OCI-LY1 (cell line): ENCODE measurements at regions not wholly inside any gene's neighbourhood (a gene's known extent, or its start where the extent isn't known, plus 50 kb on each side); places are given as distances from the start of the nearest gene placed in this dataset.

Source experiments
- H2AFZ ChIP-seq: fragments of 200-600 bp; sonication (generic), shearing (Covaris generic); 2 replicates; pipeline ENCODE4 v1.6.0; 2014; ENCODE audit warnings: antibody characterized with exemption, mild to moderate bottlenecking, low read length
- H3F3A ChIP-seq: fragments of 200-600 bp; sonication (generic), shearing (Covaris generic); 2 replicates; pipeline ENCODE4 v1.6.0; 2014; ENCODE audit warnings: mild to moderate bottlenecking, antibody characterized with exemption, low read length, moderate library complexity; ENCODE audit not compliant: insufficient read depth
- H3K27ac ChIP-seq: fragments of 200-600 bp; sonication (generic); 2 replicates; pipeline ENCODE4 v1.5.1; 2014; ENCODE audit warnings: low read length, mixed run types, mild to moderate bottlenecking, low read depth; ENCODE audit not compliant: poor library complexity, severe bottlenecking
- H3K27me3 ChIP-seq: fragments of 200-600 bp; sonication (generic); 2 replicates; pipeline ENCODE4 v1.6.0; 2014; ENCODE audit warnings: antibody characterized with exemption, mild to moderate bottlenecking, low read length, moderate library complexity; ENCODE audit not compliant: insufficient read depth
- H3K36me3 ChIP-seq: fragments of 200-600 bp; sonication (generic); 2 replicates; pipeline ENCODE4 v1.6.1; 2014; ENCODE audit warnings: mild to moderate bottlenecking, antibody characterized with exemption, low read length, moderate library complexity, mixed read lengths; ENCODE audit not compliant: insufficient read depth
- H3K4me1 ChIP-seq: fragments of 200-600 bp; sonication (generic); 2 replicates; pipeline ENCODE4 v1.5.1; 2014; ENCODE audit warnings: mild to moderate bottlenecking, low read length, moderate library complexity; ENCODE audit not compliant: insufficient read depth, severe bottlenecking
- H3K4me2 ChIP-seq: fragments of 200-600 bp; sonication (generic), shearing (Covaris generic); 2 replicates; pipeline ENCODE4 v1.6.1; 2014; ENCODE audit warnings: low read length
- H3K4me3 ChIP-seq: fragments of 200-600 bp; sonication (generic); 2 replicates; pipeline ENCODE4 v1.5.1; 2014; ENCODE audit warnings: low read length, low read depth, mild to moderate bottlenecking, mixed read lengths; ENCODE audit not compliant: poor library complexity, severe bottlenecking
- H3K79me2 ChIP-seq: fragments of 200-600 bp; shearing (Covaris generic); 2 replicates; pipeline ENCODE4 v1.6.1; 2016; ENCODE audit warnings: mixed run types, low read length, mixed read lengths; ENCODE audit not compliant: insufficient read depth
- H3K9ac ChIP-seq: fragments of 200-600 bp; sonication (generic), shearing (Covaris generic); 2 replicates; pipeline ENCODE4 v1.6.1; 2014; ENCODE audit warnings: mild to moderate bottlenecking, low read length, mixed read lengths
- H3K9me2 ChIP-seq: fragments of 200-600 bp; sonication (generic), shearing (Covaris generic); 2 replicates; pipeline ENCODE4 v1.6.1; 2014; ENCODE audit warnings: low read depth, mild to moderate bottlenecking, low read length, mixed read lengths
- H3K9me3 ChIP-seq: fragments of 200-600 bp; shearing (Covaris generic); 2 replicates; pipeline ENCODE4 v1.6.1; 2014; ENCODE audit warnings: low read length, mixed read lengths
- H4K20me1 ChIP-seq: fragments of 200-600 bp; sonication (generic), shearing (Covaris generic); 2 replicates; pipeline ENCODE4 v1.6.0; 2016; ENCODE audit warnings: mild to moderate bottlenecking, low read length; ENCODE audit not compliant: insufficient read depth
- EZH2 ChIP-seq: fragments of 200-600 bp; sonication (generic), shearing (Covaris generic); IDR thresholded peaks from 2 replicates; pipeline ENCODE4 v1.8.0; 2017; ENCODE audit warnings: borderline replicate concordance, mixed run types, mild to moderate bottlenecking, antibody characterized with exemption, low read length, moderate library complexity, mixed read lengths
- TF ChIP-seq, protein P1 (sequence below): fragments of 200-600 bp; sonication (generic), shearing (Covaris generic); IDR thresholded peaks from 2 replicates; pipeline ENCODE4 v1.5.1; 2017; ENCODE audit warnings: mild to moderate bottlenecking, antibody characterized with exemption, low read length, moderate library complexity, mixed read lengths

DNA sequence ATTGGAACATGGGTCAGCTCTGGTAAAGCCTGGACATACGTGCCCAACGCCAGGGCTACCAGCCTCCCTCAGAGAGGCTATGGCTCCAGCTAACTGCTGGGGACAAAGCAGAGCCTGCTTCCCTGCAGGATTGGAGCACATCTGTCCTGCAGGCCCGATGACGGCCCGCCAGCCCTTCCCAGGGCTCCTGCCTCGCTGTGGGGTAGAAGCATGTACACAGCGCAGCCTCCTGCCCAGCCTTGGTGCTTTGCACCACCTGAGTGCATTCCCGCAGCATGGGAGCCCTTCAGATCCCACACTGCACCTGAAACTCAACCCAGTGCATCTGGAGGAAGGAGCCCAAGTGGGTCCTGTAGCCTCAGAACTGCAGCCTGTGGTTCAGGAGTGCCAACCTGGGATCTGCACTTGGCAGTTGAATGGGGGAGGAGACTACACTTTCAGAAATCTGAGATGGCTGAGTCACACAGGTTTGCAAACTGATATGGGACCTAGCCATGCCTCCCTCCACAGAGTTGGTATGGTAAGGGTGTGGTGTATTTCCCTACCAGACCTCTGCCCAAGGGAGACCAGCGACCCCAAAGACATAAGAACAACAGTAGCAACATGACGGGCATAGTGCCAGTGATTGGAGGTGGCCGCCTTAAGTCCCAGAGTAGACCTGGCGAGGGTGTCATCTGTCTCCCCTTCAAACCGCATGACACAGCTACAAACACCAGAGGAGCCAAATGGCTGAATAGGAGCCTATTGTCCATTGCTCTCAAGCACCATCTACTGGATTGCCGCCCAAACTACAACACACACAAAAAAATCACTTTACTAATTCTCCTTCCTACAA is 273.9 kb upstream of the MIS18BP1 start:
- Histone ChIP-seq H2AFZ (no peak overlapping the region), H3K27ac (no peak overlapping the region), H3K4me2 (no peak overlapping the region), H3K9me3 (no peaks in the 10 kb centered on the region), H3K79me2 (no peaks in the 10 kb centered on the region), H3K9ac (no peak overlapping the region), H3K4me3 (no peak overlapping the region), H3K36me3 (no peaks in the 10 kb centered on the region), H3K9me2 (no peaks in the 10 kb centered on the region), H3F3A (no peaks in the 10 kb centered on the region), H3K27me3 (no peaks in the 10 kb centered on the region), H4K20me1 (no peaks in the 10 kb centered on the region), H3K4me1 (no peaks in the 10 kb centered on the region)
- TF ChIP-seq, protein P1, sequence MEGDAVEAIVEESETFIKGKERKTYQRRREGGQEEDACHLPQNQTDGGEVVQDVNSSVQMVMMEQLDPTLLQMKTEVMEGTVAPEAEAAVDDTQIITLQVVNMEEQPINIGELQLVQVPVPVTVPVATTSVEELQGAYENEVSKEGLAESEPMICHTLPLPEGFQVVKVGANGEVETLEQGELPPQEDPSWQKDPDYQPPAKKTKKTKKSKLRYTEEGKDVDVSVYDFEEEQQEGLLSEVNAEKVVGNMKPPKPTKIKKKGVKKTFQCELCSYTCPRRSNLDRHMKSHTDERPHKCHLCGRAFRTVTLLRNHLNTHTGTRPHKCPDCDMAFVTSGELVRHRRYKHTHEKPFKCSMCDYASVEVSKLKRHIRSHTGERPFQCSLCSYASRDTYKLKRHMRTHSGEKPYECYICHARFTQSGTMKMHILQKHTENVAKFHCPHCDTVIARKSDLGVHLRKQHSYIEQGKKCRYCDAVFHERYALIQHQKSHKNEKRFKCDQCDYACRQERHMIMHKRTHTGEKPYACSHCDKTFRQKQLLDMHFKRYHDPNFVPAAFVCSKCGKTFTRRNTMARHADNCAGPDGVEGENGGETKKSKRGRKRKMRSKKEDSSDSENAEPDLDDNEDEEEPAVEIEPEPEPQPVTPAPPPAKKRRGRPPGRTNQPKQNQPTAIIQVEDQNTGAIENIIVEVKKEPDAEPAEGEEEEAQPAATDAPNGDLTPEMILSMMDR: peak; percentile 77
- no peak for TF ChIP-seq EZH2

DNA sequence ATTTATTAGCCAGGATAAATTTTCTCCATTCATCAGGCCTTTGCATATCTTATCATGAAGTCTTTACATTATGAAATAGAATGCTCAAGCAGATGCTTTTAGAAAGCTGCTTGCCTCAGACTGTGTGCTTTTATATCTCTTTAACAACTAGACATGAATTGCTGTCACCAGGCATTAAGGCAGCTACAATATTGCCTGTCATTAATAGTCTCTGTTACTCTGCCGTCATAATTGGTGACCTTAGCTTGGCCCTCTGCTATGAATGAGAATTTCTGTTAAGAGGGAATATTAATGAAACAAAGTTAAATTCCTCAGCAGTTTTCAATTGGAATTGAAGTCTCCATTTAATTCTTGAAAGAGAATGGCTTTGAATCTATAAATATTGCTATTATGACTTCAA is 266.8 kb upstream of the MIS18BP1 start:
- Histone ChIP-seq H3K4me1 (no peaks in the 10 kb centered on the region), H3K27ac (no peak overlapping the region), H3K9ac (no peak overlapping the region), H3K27me3 (no peaks in the 10 kb centered on the region), H4K20me1 (no peaks in the 10 kb centered on the region), H3K4me3 (no peak overlapping the region), H3K36me3 (no peaks in the 10 kb centered on the region), H3K4me2 (no peak overlapping the region), H3K79me2 (no peaks in the 10 kb centered on the region), H3F3A (no peaks in the 10 kb centered on the region), H3K9me2 (no peaks in the 10 kb centered on the region), H2AFZ (no peak overlapping the region), H3K9me3 (no peaks in the 10 kb centered on the region)
- TF ChIP-seq, protein P1: no peak
- no peak for TF ChIP-seq EZH2

DNA sequence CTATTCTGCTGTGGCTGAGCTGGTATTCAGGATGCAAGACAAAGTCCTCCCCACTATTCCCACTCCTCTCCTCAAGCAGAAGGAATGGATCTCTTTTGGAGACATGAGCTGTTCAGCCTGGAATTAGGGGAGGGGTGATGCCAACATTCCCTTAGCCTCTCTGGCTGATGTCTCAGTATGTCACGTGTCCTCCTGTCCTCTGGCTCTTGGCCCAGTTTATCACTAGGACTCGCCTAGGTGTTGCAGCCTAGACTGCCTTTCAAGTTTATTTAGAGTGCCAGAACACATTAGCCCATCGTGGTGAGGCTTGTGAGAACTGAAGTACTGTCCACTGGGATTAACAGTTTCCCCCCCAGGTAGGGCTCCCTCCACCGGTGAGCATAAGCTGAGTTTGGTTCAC is 239.9 kb upstream of the MIS18BP1 start:
- no peak overlapping the region for H3K4me2 ChIP-seq
- no peaks in the 10 kb centered on the region for H3K9me3 ChIP-seq
- no peak overlapping the region for H3K27ac ChIP-seq
- H3K27me3 ChIP-seq: no peaks in the 10 kb centered on the region
- H3K9ac ChIP-seq: no peak overlapping the region
- TF ChIP-seq, protein P1: no peak
- TF ChIP-seq EZH2: no peak
- no peak overlapping the region for H2AFZ ChIP-seq
- H3K79me2 ChIP-seq: no peaks in the 10 kb centered on the region
- no peaks in the 10 kb centered on the region for H3F3A ChIP-seq
- H3K9me2 ChIP-seq: no peaks in the 10 kb centered on the region
- H4K20me1 ChIP-seq: no peaks in the 10 kb centered on the region
- H3K4me3 ChIP-seq: no peak overlapping the region
- no peaks in the 10 kb centered on the region for H3K4me1 ChIP-seq
- H3K36me3 ChIP-seq: no peaks in the 10 kb centered on the region
